ENCODE measurements at regions not wholly inside any gene's neighbourhood (a gene's known extent, or its start where the extent isn't known, plus 50 kb on each side); places are given as distances from the start of the nearest gene placed in this dataset.

DNA sequence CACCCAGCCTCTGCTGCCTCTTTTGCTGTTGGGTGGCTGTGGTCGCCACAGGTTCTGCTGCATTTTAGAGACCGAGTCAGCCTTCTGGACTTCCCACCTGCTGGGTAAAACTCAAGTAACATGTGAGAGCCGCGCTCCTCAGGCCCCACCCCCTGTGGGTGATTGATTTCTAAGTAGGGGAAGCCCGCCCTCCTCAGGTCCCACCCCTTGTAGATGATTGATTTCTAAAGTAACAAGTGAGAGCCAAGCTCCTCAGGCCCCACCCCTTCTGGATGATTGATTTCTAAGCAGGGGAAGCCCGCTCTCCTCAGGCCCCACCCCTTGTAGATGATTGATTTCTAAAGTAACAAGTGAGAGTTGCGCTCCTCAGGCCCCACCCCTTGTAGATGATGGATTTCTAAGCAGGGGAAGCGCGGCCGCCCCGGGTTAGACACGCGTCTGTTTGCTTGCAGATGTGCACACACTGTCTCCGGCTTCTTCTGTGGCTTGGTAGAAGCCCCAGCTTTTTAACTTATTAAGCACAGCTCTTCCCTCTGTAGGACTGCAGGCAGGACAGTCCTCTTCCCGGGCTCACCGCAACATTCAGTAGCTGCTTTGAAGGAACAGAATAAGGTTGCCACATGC lies 83.4 kb downstream of the FAM43A start:
- peak; percentile 94 for DNase-seq (ENCODE audit: low spot score)

GRCh38 chr3:194772241-194773000 lies 86.7 kb downstream of the FAM43A start:
- DNase-seq (ENCODE audit: low spot score) = no peak

DNA sequence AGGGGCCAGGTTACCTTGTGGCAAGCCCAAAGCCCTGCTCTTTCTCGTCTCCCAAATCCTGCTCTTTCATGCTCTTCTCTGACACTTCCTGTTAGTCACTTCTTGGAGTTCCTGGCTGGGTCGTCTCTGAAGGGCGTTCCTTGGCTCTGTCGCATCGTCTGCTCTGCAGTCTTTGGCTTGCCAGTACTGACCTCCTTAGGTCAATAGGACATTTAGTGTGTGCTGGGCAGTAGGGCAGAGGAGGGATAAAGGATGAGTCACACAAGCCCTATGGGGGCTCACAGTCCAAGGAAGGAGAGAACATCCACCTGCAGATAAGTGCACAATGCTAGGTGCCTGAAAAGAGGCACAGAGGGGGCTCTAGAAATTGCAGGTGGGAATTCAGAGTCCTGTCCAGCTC lies 87.5 kb downstream of the FAM43A start:
- DNase-seq (ENCODE audit: low spot score) = peak; percentile 66

DNA sequence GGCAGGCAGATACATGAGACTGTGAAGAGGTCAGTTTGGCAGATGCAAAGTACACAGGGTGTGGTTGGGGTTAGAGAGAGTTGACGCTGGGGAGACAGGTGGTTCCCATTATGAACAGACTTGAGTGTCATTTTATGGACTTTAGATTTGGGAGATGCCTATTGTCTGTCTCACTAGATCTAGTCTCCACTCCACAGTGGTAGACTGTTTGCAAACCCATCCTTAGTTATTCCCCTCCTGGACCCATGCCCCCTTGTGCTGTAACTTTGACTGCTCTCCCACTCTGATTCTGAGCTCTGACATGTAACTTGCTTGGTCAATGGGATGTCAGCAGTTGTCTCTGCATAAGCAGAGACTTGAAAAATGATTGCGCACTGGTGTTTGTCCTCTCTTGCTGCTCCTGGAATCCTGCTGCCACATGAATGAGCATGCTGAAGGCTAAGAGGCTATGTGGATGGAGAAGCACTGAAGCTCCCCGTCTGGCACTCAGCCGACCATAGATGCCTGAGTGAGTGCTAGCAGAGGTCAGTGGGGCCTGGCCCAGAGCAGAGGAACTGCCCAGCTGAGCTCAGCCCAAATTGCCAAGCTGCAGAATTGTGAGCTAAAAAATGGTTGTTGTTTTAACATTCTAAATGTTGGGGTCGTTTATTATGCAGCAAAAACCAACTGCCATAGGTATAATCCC lies 88.2 kb downstream of the FAM43A start:
- peak; percentile 41 for DNase-seq (ENCODE audit: low spot score)

GRCh38 chr3:194775266-194775665 lies 89.6 kb downstream of the FAM43A start:
- DNase-seq (ENCODE audit: low spot score) = no peak

- no peak for DNase-seq (ENCODE audit: low spot score)
Observed at GRCh38 chr3:194775731-194776130, 90.0 kb downstream of the FAM43A start.

DNA sequence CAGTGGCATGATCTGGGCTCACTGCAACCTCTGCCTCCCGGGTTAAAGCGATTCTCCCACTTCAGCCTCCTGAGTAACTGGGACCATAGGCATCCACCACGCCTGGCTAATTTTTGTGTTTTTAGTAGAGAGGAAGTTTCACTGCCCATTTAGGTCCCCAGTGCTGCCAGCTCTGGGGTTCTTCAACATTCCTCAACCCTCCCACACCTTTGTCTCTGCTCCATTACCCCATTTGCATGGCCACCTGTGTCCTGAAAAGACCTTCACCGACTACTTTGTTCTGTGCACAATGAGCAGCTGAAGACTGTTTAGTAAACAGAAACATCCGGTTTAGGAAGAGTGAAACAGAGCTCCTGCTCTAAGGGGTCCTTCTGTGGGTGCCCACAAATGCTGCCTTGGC lies 92.0 kb downstream of the FAM43A start:
- DNase-seq (ENCODE audit: low spot score) = no peak

DNA sequence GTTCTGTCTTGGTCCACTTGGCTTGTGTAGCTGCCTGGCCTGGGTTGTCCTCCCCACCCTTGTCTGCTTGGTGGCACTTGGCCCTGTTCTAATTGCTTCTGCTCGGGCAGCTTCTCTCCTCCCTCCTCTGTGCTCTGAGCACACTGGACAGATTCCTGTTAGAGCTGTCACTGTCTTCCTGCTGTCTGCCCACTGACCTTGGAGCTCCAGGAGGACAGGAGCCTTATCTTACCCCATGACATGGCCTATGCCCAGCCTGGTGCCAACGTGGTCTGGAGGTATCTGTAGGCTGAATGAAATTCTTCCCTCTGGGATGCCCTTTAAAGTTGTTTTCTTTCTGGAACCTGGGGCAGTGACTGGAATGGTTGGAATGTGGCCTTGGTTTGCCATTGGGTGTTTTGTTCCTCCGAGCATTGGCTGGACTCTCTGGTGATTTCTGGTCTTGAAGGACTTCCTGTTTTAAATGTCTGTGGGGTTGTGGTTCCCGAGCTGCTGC lies 94.1 kb downstream of the FAM43A start:
- peak; percentile 32 for DNase-seq (ENCODE audit: low spot score)

- no peak for DNase-seq (ENCODE audit: low spot score)
Observed at GRCh38 chr3:194780706-194781105, 95.0 kb downstream of the FAM43A start.

- no peak for DNase-seq (ENCODE audit: low spot score)
Observed at GRCh38 chr3:194781617-194782016, 95.9 kb downstream of the FAM43A start.

DNA sequence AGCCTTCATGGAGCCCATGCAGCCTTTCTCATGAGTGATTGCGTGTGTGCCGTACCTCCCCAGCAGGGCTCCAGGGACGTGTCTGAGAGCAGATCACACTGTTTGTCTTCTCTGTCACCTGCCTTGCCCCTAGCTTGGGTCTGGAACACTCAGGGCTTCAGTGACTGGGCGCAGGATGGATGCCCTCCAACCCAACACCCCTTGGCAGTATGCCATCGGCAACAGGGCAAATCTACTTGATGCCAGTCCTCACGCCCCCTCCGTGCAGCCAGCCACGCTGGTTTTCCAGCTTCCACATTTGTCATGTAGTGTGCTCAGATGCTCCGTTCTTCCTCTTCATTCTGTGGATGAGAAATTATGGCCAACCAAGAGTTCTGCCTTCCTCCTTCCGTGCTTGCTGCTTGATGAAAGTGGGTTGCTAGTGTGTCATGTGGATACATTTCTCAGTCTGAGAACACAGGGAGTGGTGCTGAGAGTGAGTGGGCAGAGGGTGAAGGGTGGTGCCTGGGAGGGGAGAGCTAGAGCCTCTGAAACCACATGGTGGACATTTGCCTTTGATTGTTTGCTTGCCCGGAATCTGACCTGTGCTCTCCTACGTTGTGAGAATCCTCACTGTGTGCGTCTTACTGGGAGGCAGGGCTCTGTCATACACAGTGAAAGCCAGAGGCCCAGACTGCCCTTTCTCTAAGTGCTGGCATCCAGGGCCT lies 97.2 kb downstream of the FAM43A start:
- DNase-seq (ENCODE audit: low spot score) = peak; percentile 43

GRCh38 chr3:194784361-194784760 lies 98.7 kb downstream of the FAM43A start:
- no peak for DNase-seq (ENCODE audit: low spot score)

DNA sequence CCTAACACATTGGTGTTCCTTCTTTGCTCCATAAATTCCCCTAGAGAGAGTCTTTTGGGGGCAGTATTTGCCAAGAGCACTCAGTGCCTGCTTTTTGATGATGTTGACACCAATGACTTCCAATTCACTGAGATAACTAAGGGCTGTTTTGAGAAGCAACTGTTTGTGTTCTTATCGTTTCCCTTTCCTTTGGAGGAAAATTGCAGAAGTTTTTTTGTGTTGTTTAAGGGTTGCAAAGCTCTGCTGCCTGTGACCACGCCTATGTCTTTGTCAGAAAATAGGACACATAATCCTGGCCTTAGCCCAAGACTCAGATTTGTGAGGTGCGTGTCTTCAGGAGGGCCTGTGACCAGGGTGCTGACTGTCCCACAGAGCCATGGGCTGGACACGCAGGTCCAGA lies 99.6 kb downstream of the FAM43A start:
- DNase-seq (ENCODE audit: low spot score) = no peak

DNA sequence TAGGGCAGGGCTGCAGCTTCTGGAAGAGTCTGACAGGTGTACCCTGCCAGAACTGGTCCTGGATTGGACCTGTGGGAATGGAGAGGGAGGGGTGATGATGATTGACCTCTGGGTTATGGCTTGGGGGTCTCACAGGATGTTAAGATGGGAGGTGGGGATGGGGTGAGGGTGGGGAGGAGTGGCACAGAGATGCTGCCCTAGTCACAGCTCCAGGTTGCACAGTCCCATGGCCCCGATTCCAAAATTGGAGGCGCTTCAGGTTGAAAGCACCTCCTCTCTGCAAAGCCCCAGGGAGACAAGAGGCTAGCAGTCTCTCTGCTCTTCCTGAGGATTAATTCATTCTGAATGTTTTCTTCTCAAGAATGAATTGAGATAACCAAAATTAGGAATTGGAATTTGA lies 101.4 kb downstream of the FAM43A start:
- no peak for DNase-seq (ENCODE audit: low spot score)

DNA sequence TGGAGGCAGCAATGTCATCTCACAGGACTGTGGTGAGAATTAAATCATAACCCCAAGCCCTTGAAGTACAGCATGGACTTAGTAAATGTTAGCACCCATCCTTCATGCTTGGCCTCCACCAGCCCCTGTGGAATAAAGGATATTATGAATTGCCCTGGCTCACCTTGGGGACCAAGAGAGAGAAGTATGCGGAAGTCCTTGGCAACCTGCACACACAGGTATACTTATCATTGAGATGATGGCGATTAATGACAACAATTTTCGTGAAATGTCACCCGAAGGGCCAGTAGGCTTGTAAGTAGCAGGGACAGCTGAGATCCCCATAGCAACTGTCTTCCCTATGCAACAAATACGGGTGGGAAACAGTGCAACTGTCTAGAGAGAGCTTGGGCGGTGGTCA lies 102.0 kb downstream of the FAM43A start:
- no peak for DNase-seq (ENCODE audit: low spot score)

DNA sequence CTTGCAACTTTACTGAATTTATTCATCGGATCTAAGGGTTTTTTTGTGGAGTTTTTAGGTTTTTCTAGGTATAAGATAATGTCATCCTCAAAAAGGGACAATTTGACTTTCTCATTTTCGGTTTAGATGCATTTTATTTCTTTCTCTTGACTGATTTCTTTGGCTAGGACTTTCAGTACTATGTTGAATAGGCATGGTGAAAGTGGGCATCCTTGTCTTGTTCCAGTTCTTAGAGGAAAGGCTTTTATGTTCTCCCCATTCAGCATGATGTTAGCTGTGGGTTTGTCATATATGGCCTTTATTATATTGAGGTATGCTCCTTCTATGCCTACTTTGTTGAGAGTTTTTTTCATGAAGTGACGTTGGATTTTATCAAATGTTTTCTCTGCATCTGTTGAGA lies 106.7 kb downstream of the FAM43A start:
- DNase-seq (ENCODE audit: low spot score) = no peak

DNA sequence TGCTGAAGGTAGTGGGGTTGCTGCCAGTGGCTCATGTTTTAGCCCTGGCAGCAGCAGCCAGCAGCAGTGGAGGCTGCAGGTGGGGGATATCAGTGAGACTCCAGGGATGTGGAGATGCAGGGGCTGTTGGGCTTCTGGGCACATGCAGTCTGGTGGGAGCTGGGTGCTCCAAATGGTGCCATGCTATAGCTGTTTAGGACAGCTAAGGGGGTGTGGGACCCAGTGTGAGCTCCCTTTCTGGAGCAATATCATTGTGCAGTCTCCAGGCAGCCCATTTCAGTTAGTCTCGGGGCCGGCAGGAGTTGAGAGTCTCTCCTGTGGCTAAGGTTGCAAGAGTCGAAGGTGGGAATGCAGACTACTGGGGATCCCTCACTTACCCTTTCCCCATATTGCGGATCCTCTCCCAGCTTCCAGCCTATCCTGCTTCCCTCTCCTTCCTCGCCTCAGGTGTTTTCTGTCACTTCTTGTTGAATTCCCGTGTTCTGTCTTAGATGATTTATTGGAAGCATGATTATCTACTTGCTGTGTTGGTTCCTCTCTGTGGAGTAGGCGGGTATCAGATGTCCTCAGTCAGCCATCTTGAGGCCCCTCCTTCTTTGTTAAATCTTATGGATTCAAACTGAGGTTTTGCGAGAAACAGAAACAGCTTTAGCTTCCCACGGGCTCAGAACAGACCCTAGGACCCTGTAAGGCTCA lies 112.0 kb downstream of the FAM43A start:
- no peak for DNase-seq (ENCODE audit: low spot score)

GRCh38 chr3:194798486-194798885 lies 112.8 kb downstream of the FAM43A start:
- DNase-seq (ENCODE audit: low spot score) = no peak

DNA sequence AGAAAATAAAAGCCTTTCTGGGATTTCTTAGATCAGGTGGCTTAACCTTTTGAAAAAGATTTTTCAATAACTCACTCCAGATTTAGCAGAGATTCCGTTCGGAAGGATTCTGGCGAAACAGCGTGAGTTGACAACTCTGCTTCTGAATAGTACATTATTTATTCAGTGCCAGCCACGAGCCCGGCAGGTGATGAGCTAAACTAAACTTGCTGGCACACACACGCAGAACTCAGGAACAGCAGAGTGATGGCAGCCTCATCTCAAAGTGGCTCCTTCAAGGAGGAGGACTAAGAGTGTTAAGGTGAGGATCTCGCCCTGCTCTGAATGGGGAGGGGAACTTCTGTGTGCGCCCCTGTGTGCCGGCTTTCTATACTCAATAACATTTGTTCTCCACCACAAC lies 114.3 kb downstream of the FAM43A start:
- no peak for DNase-seq (ENCODE audit: low spot score)

- DNase-seq (ENCODE audit: low spot score) = no peak
Observed at GRCh38 chr3:194801461-194802432, 116.1 kb downstream of the FAM43A start.

GRCh38 chr3:194804796-194805195 lies 119.1 kb downstream of the FAM43A start:
- DNase-seq (ENCODE audit: low spot score) = no peak
